ENCODE measurements at regions not wholly inside any gene's neighbourhood (a gene's known extent, or its start where the extent isn't known, plus 50 kb on each side); places are given as distances from the start of the nearest gene placed in this dataset.
"Not testable (repeated sequence)": the region's sequence is repeated elsewhere in the genome, so short reads cannot be mapped to it uniquely, and the experiment has no call there.

DNA sequence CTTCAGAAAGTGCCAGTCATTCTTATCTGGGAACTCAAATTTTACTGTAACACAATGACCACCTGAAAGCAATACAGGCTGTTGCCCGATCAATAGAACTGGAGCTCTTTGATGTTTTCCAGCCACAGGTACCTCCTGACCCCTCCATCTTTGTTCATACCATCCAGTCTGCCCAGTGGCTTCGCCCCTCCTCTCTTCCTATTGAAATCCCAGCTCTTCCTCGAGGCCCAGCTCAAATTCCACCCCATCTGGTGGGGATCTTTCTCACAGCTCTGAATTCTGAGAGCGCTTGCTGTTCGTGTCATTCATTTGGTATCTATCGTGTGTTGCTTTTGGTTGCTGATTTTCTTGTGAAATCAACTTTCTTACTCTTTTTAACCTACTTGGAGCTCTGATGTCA lies 87.9 kb upstream of the CNKSR3 start:
- no peak for DNase-seq

DNA sequence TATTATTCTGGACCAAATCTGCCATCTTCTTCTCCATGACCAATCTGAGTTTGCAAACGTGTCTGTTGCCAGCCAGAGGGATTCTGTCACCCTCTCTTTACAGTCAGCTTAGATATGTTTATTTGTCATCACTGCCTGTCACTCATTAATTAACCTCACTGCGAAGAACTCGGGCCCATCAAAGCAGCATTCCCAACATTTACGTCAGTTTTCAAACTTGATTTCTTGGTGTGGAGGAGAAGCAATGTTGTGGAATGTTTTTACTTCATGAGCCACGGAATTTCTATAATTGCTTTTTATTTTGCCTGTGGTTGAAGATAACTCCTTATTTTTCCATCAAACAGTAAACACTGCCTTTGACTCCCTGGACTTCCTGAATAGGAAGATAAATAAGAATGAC lies 91.8 kb upstream of the CNKSR3 start:
- DNase-seq: no peak

DNA sequence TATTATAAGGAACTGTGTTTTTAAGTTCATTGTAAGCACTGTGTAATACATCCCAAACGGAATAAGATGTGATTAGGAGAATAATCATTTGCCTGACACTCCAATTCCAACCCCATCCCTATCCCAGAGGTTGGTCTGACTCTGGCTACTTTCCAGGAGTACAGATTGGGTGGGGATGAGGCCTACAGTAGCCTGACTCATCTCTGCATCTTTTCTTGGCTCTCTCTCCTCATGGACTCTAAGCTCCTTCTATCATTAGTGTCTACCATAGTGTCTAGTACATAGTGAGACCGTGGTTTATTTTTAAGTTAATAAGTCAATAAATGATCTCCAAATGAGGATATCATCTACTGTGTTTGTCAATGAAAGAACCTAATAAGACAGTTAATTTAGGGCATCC lies 92.2 kb upstream of the CNKSR3 start:
- DNase-seq: no peak

DNA sequence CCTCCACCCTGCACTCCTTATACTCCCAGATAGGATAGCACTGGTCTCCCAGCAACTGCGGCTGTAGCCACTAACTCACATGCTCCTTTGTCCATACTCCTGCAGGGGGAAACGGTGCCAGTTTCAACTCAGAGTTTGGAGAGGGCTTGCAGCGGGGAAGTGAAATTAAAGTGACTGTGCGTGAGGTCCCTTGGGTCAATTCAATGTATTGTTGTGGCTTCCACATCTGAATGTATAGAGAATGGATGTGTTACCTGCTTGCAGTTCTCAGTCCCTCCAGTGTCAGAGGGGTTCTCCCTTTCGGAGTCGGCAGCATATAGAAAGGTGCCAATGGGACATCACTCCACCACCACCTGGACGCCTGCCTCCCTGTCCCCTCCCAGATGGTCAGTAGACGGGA lies 93.6 kb upstream of the CNKSR3 start:
- DNase-seq: no peak

DNA sequence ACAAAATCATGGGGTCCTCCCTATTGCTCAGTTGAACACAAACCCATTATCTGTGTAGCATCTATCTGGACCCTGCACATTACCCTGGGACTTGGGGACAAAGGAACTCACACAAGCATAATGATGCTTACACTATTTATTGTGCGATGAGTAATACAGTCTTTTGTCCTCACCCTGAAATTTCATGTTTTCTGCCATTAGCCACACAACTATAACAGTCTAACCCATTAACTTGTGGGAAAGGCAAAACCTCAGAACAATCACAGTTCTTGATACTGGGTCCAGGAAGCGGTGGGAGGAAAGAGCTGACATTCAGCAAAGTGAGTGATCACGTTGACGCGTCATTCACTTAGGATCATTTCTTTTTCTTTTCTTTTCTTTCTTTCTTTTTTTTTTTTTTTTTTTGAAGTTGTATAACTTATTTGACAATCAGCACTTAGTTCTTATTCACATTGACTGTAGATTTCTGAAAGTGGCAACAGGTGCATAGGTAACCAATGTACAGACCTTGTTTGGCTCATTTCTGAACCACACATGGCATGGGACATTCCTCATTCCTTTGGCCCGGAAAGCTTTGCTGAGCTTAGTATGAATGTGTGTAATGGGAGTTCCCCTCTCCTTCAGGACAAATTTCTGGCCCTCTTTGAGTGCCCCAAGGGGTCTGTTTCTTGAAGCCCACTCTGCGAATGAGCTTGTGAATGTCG lies 94.8 kb upstream of the CNKSR3 start:
- no peak for DNase-seq

DNA sequence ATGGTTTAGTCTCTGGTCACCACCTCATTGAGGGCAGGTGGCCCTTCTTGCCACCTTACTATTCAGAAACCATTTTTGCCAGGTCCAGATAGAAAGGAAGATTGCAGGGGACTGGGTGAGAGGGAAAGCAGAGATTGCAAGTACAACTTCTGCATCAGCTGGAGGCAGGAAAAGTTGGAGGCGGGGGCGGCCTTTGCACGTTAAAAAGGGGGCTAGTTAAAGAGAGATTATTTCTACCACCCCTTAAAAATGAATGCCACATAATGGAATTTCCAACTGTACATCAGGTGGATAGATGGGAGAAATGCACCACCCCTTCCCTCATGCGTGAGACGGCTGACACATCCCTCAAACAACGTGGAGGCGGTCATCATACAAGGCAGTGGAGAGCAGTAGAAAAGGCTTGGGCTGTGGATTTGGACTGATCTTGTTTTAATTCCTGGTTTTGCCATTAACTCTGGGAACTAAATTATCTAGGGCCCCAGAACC lies 95.4 kb upstream of the CNKSR3 start:
- no peak for DNase-seq

DNA sequence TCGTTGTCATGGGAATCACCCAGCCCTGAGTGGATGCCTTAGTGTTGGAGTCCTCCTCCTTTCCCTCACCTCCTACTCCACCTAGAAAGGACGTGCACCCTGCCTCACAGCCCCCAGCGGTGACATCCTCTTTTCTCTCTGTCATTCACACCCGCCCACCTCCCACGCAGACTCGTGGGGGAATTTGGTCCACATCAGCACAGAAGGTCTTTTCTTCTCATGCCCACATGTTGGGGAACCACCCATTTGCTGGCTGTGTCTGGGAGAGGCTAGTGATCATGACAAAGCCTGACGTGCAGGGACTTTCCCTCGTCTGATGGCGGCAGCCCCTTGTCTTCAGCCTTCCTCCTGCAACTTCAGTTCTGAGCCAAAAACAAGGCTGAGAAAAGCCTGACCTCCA lies 96.0 kb upstream of the CNKSR3 start:
- no peak for DNase-seq

DNA sequence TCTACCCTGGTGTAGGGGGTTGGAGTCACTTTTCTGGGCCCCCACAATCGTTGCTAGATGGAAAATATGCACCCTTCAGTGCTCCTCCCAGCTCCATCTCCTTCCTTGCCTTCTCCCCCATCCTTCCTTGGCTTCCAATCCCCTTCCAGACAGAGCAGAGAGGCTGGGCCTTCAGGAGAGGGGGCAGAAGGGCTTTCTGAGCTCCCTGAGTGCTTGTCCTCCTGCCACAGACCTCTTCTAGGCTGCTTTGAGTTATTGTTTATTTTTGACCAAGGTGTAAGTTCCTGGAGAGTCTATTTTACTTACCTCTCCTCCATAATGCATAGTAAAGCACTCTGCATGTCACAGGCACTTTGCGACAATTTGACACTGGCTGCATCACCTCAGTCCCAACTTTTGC lies 96.4 kb upstream of the CNKSR3 start:
- no peak for DNase-seq

DNA sequence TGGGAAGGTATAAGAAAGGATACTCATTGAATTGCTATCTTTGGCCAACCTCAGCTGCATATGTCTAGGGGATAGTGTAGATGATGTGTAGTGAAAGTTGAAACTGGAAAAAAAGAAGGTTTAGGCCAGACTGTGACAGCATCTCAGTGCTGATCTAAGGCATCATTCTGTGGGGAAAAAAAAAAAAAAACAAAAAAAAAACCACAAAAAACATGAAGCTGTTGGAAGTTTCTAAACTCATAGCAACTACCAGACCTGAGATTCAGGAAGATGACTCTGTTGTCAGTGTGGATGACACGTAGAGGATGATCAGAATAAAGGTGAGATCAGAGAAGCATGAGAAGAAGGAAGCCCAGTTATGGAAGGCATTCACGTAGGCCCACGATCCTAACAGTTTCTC lies 100.8 kb upstream of the CNKSR3 start:
- no peak for DNase-seq

DNA sequence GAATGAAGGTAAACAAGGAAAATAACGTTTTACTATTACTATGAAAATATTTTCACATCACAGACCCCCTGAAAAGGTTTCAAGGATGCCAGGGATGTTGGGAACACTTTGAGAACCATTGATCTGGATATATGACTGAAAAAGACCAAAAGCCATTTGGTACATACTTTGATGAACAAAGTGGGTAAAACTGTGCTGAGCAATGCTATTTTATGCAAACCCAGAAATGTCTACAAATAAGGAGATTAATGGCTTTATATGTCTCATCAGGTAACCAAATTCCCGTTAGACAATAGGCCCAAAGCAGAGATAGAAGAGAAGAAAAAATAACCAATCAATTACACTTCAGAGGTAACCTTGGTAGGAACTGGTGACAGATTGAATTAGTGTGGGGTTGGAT lies 101.4 kb upstream of the CNKSR3 start:
- no peak for DNase-seq

DNA sequence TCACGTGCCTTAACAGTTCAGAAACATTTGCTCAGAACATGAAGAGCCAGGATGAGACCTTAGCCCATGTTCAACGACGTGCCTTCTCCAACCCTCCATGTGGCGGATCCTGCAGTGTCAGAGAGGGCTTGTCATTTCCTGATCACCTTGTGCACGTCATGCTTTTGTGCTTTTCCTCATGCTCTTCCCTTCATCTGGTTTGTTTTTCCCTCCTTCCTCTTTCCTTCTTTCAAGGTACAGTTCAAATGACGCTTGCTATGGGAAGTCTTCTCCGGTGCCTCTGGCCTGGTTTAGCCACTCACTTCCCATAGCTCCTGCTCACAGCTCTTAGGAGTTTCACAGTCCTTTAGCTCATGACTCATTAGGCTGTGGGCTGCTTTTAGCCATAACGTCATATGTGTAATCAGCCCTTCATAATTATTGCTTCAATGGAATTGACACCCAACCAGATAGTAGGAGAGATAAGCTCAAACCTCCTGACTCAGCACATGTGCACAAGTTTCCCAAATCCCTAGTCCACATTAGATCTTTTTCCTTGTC lies 102.7 kb upstream of the CNKSR3 start:
- DNase-seq: no peak

DNA sequence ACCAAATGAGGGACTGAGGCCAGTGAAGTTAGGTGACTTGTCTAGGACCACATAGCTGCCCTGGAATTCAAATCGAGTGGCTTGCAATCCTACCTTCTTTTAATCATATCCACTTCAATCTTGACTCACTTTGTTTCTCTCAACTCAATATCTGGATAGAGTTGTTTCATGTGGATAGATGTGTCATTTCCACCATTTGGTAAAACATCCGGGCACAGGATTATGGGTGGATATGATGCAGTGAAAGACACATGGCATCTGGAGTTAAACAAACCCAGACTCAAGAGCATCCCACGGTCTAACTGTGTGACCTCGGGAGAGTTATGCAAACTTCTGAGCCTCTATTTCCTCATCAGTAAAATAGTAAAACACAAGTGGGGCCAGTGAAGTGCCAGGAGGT lies 103.6 kb upstream of the CNKSR3 start:
- no peak for DNase-seq

DNA sequence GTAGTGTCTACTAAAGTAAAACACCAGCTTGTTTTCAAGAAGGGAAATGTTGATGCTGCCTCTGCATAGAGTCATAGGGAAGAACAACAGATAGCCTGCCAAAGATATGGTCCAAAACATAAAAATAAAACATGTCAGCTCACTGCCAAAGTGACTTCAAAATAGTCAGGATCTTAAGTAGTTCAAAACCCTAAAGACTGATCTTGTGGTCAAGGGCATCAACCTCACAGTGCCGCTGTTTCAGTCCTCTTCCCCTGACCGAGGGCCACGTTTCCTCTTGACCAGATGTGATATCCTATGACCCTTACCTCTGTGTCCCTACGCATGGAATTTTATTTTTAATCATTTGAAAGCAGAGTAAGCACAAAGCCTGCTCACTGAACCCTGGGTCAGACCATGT lies 104.2 kb upstream of the CNKSR3 start:
- no peak for DNase-seq

DNA sequence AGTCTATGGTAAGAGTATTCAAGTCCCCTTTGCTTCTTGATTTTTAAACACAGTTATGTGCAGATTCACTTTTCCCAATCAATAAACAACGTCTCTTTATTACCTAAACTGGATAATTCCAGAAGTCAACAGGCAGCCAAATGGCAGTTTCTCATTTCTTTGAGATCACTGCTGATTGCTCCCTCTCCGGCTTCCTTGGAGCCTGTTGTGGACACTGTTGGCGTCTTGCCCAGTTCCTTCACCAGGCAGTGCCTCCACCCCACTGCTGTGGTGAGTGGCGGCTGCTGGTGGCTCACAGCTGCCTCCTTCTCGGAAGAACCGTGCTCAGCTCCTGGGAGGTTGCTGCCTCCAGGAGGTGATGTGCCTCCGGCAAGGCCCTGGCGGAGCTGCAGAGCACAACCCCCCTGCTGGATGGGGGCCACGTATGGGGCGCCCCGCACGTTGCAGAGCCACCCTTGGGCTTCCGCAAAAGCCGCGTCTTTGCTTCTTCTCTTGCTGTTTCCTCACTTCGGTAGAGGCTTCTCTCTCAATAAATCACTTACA lies 105.1 kb upstream of the CNKSR3 start:
- DNase-seq: no peak

DNA sequence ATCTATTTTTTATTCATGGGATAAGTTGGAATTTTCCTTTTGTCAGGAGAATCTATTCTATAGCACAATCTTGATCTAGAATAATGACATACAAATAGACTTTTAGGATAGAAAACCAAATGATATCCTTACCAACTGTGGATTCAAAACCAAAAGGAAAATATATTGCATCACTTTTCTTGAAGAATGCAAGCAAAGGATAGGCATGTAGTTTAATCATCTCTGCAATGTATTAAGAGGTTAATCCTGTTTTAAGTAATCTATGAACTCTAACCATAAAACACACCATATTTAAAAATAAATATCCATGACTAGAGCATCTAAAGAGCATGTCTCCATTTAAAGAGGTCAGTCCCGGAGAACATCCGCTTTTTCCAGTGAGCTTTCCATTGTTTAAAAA lies 106.7 kb upstream of the CNKSR3 start:
- DNase-seq: no peak

DNA sequence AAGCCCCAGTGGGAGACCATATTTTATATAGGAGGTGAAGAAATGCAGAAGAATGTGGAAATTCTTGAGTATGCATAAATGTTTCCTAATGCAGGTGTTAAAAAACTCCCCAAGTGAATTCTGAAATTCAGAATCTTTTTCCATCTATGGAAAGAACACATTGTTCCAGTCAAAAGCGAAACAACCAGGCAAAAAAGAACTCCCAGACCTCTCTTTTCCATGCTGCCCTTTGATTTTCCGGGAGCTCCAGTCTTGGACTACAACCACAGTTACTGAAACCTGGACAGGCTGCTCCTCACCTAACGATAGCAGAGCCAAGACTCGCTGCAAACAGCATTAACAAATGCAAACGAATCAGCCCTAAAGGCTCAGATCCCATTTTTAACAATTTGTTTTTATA lies 108.7 kb upstream of the CNKSR3 start:
- DNase-seq: no peak

DNA sequence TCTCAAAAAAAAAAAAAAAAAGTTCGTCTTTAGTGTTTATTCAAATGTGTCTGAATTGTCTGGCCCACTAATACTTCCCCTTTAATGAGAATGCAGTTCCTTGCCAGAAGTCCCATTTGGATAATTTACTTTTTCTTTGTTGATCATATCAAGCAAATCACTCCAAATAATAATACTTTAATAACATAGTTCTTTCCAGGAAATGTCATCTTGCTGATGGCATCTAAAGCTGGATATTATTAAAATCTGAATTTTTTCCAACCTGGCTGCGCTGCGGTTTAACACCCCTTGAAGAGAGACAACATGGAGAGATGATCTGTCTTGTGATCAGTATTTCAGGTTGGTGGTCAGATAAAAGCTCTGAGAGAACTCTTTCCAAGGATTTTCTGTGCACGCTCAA lies 111.2 kb upstream of the CNKSR3 start:
- no peak for DNase-seq

DNA sequence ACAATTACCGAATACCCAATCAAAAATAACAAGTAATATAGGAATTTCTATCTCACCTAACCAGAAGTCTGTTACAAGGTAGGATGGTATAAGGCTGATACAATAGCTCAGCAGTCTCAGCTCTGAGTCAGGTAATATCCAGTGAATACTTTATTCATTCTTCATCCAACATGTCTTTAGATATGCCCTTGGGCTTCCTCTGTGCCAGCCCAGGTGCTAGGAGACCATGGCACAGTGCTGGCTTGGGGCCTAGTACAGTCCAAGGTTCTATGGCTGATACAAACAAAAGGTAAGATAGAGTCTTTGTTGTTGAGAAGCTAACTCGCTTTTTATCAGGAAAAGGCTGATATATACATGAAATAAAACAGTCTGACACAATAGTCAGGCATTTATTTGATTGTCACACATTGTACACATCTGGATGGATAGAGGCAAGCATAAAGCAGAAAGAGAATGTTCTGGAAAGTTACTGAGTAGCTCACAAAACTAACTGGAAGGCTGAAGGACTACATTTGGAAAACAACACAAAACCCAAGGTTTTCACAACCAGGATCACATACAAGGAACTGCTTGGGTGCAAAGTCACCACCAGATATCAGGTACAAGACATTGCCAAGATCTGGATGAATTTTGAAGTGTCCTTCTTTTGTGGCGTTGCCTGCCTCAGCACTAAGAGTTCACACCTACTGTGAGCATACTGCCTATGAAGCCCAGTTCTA lies 110.4 kb upstream of the SCAF8 start:
- no peak for DNase-seq

DNA sequence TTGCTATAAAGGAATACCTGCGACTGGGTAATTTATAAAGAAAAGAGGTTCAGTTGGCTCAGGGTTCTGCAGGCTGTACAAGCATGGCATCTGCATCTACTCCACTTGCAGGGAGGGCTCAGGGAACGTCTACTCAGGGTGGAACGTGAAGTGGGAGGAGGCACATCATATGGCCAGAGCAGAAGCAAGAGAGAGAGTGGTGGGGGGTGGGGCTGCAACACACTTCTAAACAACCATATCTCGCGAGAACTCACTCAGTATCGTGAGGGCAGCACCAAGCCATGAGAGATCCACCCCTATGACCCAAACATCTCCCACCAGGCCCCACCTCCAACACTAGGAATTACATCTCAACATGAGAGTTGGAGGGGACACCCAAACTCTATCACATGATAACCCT lies 109.8 kb upstream of the SCAF8 start:
- DNase-seq: no peak

DNA sequence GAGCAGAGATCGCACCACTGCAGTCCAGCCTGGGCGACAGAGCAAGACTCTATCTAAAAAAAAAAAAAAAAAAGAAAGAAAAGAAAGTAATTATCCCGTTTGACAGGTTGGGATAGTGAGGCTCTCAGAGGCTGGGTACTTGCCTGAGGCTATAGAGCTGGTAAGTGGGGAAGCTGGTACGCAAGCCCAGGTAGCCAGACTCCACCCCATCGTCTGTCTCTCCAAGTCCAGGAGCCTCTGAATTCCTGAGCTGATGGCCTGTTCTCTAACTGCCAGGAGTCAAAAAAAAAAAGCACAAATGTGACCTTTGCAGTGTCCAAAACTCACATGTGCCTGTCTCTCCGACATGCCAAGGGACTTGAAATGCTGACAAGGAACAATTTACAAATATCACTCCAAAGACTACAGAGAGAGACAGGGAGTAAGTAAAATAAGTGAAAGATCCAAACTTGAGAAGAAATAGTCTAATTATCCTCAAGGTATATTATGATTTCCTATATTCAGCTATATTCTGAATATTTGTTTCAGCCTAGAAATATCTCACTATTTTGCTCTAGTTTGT lies 109.1 kb upstream of the SCAF8 start:
- DNase-seq: no peak

DNA sequence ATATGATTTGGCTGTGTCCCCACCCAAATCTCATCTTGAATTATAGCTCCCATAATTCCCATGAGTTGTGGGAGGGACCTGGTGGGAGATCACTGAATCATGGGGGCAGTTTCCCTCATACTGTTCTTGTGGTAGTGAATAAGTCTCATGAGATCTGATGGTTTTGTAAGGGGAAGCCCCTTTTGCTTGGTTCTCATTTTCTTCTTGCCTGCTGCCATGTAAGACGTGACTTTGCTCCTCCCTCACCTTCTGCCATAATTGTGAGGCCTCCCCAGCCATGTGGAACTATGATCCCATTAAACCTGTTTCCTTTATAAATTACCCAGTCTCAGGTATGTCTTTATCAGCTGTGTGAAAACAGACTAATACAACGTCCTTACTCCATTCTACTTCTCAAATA lies 108.5 kb upstream of the SCAF8 start:
- not testable (repeated sequence) for DNase-seq

DNA sequence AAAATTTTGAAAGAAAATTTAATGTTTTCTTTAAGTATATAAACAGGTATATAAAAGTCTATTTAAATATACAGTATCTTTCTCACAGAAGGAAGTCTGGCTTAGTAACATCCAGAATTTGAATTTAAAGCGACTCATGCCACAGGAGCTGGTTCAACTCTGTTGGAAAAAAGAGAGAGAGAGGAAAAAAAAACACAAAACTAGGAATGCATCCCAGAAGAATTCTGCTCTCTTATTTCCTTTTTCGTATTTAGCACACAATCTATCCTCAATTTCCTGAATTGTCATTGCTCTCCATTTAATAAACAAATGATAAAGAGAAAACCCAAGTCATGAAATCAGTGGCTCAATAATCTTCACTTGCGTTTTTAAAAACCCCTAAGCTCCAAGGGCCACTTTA lies 107.5 kb upstream of the SCAF8 start:
- no peak for DNase-seq

DNA sequence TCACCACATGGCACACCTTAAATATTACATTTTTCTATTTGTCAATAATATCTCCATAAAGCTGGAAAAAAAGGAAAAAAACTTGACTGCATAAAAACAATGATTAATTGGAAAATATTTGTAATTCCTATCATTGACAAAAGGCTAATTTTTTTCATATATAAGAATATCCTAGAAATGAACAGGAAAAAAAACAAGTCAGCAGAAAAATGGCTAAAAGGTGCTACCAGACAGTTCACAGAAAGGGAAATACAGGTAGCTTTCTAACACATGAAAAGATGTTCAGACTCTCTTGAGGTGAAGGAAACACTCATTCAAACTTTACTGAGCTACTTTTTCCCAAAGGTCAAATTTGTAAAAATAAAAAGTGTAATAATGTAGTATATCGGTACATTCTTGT lies 104.1 kb upstream of the SCAF8 start:
- no peak for DNase-seq

Data from renal pelvis (tissue), 1 donor.